GM12872 (cell line): ENCODE measurements at regions not wholly inside any gene's neighbourhood (a gene's known extent, or its start where the extent isn't known, plus 50 kb on each side); places are given as distances from the start of the nearest gene placed in this dataset.

Source experiments
- TF ChIP-seq, protein P1 (sequence below): IDR thresholded peaks from 3 replicates; pipeline ENCODE4 v1.5.1; 2011; ENCODE audit warnings: low read depth, mild to moderate bottlenecking, low read length, moderate library complexity; ENCODE audit not compliant: insufficient read depth

DNA sequence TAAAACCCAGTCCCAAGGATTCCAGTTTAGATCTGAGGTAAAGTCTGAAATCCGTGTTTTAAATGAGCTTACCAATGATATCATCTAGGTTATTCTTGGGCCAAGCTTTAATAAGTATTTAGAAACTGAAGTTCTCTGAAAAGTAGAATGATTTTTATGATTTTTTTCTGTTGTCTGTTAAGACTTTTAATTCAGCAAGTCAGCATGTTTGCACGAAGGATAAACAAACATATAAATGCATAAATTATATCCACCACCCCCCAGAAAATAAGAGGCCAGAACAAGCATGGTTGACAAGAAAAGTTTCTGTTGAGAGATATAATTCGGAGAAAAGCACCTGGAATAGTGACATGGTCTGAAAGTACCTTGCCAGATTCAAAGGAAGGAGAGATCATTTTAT, 655.7 kb downstream of the NOVA1 start:
- TF ChIP-seq, protein P1, sequence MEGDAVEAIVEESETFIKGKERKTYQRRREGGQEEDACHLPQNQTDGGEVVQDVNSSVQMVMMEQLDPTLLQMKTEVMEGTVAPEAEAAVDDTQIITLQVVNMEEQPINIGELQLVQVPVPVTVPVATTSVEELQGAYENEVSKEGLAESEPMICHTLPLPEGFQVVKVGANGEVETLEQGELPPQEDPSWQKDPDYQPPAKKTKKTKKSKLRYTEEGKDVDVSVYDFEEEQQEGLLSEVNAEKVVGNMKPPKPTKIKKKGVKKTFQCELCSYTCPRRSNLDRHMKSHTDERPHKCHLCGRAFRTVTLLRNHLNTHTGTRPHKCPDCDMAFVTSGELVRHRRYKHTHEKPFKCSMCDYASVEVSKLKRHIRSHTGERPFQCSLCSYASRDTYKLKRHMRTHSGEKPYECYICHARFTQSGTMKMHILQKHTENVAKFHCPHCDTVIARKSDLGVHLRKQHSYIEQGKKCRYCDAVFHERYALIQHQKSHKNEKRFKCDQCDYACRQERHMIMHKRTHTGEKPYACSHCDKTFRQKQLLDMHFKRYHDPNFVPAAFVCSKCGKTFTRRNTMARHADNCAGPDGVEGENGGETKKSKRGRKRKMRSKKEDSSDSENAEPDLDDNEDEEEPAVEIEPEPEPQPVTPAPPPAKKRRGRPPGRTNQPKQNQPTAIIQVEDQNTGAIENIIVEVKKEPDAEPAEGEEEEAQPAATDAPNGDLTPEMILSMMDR, result no peak

DNA sequence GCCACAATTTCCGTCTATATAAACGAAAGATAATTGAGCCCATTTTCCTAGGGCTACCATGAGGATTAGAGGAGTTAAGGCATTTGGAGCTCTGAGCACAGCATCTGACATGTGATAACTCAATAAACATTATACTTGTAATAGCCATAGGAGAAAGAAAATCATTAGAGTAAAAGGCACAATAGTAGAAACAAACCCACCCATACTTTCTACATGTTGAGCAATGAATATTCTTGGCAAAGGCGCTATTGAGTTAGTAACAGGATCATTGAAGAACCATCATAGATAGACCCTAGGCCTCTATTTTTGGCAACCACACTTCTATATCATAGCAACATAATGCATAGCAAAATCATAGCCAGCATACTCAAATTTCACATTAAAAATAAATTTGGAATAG, 664.1 kb downstream of the NOVA1 start:
- TF ChIP-seq, protein P1, result no peak

DNA sequence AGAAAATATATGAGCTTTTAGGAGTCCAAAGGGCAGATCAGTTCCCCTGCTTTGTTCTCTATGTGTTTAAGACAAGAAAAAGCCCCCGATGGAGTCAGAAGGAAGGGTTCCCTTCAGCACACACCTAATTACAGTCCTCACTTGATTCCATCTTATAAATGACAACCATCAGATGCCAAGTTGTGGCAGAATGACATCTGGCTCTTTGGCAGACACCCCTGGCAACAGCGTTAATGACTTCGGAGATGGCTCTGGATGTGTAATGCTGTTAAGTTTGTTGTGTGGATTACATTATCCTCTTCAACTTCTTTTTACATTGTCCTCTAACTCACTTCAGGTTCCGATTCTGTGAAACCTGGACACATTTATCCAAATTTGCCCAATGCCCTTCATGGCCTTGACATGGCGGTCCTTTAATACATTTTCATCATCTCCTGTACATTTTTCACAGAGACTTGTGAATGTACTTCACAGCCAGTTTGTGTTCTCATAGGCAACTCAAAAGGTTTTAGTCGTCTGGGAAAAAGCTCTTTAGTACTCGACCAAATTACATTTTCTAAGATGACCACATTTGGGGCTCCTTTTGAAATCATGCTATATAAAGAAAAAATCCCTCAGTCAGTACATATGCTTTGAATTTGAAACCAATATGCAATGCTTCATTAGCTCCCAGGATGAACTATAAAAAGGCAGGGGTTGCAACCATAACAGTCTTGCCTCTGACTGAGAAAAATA, 667.8 kb downstream of the NOVA1 start:
- TF ChIP-seq, protein P1, result no peak

DNA sequence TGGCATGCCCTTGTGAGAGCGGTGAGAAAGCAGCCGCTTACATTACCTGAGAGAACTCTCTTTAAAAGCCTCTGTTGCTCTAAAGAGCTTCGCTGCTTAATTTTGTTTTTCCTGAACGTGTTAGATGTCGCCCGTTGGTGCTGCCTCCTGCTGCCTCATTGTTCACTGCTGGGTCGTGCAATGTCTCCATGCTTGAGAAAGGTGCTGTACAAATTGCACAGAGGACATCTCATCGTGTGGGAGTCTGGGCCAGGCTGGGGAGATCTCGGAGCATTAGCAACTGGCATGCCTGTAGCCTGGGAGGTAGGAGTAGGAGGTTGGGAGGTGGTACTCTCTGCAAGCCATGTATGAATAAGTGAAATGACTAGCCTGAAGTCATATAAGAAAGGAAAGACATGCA, 686.0 kb downstream of the NOVA1 start:
- TF ChIP-seq, protein P1, result no peak

DNA sequence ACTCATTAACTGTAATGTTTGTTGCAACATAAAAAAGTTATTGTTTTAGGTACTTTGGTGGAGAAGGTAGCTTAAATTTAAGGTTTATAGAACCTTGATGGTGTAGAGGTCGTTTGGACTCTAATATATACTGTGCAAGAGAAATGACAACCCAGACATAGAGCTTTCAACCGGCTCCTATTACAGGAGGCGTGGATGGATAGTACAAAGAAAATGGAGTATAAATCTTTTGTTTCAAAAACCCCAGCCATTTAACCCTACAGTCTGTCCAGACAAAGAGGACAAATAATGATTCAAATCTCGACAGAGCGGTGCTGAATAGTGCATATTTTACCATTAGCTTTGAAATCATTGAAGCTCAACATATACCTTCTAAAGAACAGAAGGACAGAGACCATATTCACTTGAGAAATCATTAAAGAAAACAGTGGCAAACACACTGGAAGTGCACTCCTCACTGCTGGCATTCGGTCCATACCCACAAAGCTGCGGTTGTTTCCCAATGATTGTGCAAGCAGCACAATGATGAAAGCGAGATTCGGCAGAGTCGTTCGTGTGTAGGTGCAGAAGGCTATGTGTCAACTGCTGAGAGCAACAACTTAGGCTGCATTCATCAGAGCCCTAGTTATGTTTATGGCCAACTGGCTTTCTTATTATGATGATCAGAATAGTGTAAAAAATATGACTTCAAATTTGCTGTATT, 688.6 kb downstream of the NOVA1 start:
- TF ChIP-seq, protein P1, result no peak

DNA sequence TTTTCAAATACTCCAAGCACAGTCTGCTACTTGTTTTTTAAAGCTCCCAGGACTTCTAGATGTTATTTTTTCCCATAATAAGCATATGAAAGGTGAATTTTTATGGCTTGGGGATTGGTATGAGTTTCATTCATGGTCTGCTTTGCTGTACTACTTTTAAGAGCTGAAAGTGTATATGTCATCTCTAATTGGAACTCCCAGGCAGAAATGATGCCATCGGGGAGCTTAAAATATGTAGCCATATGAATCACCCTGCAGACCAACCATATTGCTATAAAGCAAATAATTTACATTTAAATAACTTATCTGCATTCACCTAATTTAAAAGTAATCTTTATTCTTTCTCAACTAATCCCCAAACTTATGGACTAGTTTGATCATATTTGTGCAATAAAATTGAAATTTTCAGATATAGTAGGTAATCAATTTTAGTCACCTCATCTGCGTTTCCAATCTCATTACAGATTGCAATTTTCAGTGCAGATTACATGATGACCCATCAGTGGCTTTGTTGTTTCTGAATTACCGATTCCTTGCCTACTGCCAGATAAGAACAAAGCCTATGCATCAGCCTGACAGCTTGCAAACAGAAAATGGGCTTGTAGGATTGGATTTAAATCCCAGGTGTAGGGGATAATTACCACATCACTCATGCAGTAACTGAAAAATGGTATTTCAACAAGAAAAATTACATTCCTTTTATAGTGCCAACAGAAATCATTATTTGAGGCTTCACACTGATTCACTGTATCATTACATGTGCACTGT, 689.4 kb downstream of the NOVA1 start:
- TF ChIP-seq, protein P1, result no peak

DNA sequence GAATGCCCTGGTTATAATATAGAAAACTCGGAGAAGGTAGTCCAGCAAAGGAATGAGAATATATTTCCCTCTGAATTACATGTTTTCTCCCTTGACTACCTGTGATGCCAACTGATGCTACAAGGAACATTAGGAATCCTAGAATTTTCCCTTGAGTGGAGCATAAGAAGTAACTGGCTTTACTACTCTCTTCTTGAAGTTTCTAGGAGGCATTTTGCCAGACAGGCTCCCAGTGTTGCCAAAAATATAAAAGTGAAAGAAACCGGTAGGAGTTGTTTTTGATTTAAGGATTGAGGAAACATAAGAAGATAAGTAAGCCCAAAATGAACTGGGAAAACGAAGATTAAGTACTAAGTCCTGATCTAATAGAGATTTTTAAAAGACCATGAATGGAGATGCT, 693.4 kb downstream of the NOVA1 start:
- TF ChIP-seq, protein P1, result no peak
